NCI-H345 treated with DMSO at 0.1 percent for 48 hours (cell line): ENCODE measurements at regions not wholly inside any gene's neighbourhood (a gene's known extent, or its start where the extent isn't known, plus 50 kb on each side); places are given as distances from the start of the nearest gene placed in this dataset.

ENCODE experiments used
- DNase-seq: peaks from one replicate; lab custom pipeline; 2025; ENCODE audit not compliant: unreplicated experiment; lab: John Stamatoyannopoulos, UW

DNA sequence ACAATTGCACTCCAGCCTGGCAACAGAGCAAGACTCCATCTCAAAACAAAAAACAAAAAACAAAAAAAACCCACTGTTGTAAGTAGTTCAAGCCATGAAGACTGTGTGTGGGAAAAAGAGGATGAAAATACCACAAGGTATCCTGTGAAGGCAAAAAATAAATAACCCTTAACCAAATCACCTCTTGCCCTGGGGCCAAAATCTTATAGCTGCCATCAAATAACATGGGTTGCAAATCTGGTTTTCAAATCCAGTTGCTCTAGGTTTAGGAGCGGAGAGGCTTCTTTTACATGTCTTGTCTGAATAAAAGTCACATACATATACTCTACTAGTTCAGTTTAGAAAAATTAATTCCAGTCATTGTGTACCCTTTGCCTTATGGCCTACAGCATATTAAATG lies 87.0 kb upstream of the STT3B start:
- DNase-seq: no peak

DNA sequence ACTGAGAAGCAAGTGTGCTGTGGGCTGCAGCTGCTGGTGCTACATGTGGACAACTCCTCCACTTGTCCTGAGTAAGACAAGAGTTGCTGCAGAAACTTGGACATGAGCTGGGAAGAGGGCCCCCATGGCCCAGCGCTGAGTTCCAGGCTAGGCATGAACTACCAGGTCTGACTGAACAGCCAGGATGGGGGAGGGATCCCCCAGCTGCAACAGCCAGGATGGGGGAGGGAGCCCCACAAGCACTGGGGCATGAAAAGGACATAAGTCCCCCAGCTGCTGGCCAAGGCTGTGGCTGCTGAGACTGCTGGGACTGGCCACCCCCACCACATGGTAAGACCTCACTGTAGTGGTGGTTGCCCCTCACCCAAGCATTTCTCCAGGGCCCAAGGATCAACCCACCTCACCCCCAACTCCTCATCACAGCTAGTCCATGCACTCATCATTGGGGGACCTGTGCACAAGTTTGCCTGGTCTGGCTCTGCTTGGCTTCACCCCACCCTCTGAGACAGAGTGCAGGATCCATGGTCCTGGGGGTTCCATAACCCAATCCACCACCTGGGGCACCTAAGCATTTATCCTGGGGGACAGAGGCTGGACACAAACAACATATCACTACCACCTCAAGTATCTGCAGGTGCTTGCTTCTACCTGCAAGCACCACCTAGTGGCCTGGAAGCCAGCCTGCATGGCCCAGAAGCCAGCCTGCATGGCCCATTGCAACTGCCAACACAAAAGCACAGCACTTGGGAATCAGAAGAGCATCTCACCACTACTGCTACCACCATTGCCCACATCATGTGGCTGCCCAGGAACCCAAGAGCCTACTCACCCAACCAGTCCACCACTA lies 84.5 kb upstream of the STT3B start:
- DNase-seq: no peak

DNA sequence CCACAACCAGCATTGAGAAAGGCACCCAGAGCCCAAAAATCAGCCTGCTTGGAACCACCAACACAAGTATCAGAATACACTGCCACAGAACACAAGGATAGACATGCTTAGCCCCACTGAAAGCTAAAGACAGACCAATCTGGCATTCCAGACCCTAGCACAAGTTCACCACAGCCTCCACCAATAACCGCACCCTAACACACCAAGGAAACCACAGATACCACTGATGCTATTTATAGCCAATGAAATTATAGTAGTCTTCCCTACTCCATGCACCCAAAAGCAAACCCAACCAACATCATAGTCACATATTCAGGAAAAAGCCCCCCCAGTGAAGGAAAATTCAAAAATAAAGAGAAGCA lies 83.9 kb upstream of the STT3B start:
- DNase-seq: no peak

DNA sequence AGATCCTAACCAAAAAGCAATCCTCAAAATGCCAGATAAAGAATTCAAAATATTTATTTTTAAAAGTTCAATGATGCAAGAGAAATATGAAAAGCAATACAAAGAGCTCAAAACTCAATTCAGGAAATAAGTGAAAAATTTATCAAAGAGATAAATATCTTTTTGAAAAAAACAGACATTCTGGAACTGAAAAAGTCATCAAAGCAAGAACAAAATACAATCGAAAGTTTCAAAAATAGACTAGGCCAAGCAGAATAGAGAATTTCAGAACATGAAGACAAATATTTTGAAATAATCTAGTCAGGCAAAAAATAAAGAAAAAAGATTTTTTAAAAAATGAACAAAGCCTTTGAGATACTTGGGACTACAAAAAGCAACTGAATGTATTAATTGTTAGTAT lies 83.4 kb upstream of the STT3B start:
- DNase-seq: no peak

DNA sequence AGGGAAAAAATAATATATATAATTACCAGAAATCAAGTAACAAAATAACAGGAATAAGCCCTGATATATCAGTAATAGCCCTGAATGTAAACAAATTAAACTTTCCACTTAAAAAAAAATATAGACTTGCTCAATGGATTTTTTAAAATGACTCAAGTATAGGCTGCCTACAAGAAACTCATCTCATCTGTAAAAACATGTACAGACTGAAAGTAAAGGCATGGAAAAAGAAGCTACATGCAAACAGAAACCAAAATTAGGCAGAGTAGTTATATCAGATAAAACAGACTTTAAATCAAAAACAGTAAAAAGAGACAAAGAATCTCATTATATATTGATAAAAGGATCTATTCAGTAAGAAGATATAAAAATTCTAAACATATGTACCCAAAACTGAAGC lies 82.4 kb upstream of the STT3B start:
- no peak for DNase-seq

DNA sequence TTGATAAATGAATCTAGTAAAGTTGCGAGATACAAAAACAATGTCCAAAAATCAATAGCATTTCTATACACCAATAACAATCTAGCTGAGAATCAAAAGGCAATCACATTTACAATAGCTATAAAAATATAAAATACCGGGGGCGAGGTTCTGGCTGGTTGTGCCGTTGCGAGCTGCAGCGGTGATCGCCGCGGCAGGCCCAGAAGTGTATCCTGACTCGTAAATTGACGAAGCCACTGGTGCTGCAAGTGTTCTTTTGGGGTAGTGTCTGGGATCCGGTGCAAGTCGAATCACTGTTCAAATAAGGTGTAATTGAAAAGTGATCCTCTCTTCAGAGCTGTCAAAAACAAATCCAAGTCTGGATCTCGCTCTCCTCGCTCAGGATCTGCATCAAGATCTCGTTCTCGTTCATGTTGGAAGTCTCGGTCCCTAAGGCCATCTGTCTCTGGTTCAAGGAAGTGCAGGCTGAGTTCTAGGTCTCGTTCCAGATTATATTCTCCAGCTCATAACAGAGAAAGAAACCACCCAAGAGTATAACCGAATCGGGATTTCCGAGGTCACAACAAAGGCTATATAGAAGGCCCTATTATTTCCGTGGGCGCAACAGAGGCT lies 80.1 kb upstream of the STT3B start:
- DNase-seq: no peak

DNA sequence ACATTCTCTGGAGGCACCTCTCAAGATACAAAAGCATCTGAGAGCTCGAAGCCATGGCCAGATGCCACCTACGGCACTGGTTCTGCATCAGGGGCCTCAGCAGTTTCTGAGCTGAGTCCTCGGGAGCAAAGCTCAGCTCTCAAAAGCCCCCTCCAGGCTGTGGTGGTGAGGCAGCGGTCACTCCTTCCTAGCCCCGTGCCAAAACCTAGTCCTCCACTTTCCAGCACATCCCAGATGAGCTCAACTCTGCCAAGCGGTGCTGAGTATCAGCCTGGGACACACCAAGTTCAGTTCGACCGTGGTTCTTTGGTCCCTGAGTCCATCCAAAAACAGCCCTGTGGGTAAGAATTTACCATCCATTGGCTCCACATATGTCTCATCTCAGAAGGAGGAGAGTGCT lies 79.3 kb upstream of the STT3B start:
- DNase-seq: no peak

DNA sequence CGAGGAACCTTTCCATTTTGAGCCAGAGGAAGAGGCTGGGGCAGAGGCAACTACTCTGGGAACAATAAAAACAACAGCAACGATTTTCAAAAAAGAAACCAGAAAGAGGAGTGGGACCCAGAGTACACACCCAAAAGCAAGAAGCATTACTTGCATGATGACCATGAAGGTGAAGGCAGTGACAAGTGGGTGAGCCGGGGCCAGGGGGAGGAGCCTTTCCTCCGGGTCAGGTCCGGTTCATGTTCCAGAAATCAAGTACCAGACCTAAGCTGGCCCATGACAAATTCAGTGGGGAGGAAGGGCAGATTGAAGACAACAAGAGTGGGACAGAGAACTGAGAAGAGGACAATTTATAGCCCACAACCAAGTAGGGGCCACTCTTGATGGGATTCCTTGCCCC lies 77.2 kb upstream of the STT3B start:
- no peak for DNase-seq

DNA sequence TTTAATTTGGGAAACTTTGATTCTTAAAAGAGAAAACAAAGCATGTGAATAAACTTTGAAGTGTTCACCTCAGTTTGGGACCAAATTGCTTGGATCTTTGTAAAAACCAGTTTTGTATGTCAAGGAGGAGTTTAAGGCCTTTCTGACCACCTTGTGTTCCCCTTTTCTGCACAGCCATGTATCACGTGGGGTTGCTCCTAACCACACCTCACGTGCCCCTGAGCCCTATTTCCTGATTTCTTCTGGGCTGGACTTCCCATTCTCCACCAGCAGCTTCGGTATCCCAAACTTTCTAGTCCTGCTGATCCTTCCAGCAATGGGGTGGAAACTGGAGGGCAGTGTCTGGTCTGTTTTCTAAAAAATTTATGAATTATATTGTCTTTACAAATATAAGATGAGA lies 76.4 kb upstream of the STT3B start:
- DNase-seq: no peak

DNA sequence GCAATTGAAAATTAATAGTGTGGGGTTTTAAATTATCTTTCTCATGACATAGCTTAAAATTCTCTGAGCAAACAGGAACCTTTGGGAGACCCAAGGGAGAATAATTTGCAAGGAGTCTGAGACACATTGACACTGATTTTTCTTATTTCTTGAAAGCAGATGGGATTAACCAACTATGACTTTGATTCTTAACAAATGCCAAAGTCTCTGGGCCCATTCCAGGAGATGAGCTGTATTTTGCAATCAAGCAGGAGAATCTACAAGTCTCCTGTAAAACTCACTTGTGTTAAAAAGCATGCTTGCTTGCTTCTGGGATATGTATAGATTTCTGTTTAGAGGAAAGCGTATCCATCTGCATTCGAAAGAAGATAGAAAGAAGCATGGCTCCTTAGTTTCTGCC lies 71.3 kb upstream of the STT3B start:
- DNase-seq: no peak

DNA sequence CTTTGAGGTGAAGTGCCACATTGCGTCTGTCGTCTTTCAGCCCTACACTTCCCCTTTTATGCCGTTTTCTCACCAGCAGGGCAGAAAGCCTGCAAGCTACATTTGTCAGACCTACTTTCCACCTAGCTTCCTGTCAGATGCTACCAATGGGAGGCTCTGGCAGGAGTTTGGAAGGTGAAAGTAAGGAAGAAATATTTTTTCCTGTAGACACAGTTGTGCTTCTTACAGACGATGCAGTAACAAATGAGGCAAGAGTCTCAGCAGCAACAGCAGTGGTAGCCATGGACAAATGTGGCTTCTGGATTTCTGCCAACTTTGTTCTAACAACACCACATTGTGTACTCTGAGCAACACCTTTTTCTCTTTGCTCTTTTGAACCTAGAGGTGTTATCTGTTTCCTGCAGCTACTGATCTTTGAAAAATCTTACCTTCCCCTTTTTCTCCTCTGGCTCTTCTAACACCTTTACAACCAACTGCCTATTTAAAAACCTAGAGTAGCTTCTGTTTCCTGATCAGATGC lies 70.6 kb upstream of the STT3B start:
- peak; percentile 0 for DNase-seq

DNA sequence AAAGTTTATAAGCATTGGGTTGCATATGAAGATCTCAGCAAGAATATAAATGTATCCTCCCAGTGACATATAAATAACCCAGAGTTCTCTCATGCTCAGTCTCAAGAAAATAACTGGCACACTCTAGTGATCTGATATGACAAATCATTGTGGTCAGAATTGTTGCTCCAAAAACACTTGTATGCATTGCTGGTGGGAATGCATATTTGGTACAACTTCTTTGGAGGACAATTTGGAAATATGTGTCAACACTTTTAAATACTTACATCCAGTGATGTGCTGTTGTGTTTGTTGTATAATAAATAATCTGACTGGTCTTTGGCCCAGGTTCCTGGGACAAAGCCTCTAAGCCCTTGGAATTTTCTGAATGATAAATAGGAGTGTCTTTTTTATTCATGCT lies 66.7 kb upstream of the STT3B start:
- no peak for DNase-seq

DNA sequence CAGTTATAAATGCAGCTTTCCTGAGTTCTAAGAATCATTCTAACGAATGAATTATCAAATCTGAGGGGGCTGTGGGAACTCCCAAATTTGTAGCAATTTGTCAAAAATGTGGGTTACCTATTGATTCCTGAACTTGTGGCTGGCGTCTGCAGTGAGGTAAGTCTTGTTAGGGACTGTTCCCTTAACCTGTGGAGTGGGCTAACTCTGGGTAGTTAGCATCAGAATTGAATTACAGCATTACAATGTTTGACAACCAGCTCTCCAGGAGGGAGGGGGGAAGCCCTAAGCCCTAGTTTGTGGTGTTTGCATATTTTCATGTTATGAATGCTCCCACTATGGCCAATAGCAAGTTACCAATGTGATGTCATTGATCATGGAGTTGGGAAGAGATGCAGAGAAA lies 65.9 kb upstream of the STT3B start:
- no peak for DNase-seq

DNA sequence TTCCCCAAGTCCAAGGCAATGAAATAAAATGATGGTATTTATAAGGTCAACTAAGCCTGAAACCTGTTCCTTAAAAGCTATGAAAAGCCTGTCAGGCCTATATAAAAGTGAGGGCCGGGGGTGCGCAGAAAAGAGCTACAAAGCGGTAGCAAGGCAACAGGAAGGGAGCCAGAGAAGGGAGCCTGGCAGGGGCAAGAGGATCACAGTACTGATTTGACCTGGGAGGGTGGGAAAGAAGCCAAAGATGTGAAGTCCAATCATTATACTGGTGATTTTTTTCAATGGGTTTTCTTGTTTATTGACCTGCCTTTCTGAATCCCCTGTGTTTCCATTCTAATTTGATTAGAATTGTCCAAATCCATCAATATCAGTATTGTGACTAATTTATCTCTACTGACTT lies 64.3 kb upstream of the STT3B start:
- no peak for DNase-seq

DNA sequence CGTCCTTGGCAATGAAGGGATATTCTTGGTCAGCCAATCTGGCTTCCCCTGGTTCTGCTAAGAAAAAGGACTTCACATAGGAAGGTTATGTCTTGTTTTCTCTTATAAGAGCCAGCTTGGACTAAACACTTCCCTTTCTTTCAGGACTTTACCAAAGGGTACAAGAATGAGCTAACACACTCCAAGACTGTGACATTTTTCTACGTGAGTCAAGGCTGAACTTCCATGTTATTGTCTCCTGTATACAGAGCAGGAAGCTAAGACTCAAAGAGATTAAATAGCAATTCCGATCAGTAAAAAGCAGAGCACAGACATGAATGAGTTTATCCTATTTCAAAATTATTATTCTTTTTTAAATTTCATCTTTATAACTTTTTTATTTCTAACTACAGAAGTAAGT lies 63.3 kb upstream of the STT3B start:
- DNase-seq: no peak

DNA sequence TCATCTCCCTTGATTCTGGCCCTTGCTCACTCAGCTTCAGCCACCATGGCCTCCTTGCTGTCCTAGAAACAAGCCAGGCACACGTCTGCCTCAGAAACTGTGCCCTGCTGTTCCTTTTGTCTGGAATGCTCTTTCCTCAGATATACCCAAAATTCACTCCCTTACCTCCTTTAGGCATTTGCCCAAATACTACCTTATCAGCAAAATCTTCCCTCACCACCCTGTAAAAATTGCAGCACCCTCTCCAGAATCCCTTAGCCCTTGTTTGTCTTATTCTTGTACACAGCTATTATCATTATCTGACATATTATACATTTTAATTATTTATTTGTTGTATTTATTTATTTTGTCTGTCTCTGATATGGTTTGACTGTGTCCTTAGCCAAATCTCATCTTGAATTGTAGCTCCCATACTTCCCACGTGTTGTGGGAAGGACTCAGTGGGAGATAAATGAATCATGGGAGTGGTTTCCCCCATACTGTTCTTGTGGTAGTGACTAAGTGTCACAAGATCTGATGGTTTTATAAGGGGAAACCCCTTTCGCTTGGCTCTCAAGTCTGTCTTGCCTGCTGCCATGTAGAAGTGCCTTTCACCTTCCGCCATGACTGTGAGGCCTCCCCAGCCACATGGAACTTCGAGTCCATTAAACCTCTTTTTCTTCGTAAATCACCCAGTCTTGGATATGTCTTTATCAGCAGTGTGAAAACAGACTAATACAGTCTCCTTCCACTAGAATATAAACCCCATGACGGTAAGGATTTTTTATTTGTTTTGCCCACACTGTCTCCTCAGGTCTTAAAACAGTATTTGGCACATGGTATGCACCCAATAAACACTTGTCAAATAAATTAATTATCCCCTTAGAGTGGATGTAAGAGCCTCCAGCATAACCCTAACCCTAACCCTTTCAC lies 60.0 kb upstream of the STT3B start:
- DNase-seq: no peak

DNA sequence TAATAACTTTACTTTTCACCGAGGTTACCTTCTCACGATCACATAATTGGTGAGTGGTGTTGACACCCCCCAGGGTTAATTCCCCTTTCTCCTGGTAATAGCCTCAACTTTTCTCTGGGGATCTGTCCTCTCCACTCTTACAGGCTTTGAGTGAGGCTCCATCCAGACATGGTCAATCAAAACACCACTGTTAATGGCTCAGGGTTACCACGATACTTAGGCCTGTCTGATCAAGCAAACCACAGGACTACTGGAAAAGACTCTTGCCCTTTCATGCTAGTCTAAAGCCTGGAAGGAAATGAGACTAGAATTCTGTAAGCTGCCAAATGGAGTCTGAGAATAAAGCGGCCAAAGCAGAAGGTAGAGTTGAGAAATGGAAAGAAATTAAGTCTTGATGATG lies 56.5 kb upstream of the STT3B start:
- no peak for DNase-seq

DNA sequence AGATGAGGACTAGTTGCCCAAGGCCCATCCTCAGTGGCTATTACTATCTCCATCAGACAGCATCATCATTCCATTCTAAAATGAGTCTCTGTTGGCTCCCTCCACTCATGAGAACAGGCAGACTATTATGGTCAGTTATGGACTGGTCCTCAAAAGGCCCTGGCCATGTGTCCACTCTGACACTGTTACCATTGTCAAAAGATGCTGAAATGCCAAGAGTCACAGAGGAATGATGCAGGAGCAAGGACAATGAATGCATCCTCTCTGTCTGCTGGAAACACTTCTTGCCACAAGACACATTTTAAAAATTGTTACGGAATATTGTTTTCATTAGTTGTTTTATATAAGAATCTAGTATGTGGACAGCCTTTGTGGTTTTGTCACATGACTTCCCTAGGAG lies 53.3 kb upstream of the STT3B start:
- DNase-seq: no peak

DNA sequence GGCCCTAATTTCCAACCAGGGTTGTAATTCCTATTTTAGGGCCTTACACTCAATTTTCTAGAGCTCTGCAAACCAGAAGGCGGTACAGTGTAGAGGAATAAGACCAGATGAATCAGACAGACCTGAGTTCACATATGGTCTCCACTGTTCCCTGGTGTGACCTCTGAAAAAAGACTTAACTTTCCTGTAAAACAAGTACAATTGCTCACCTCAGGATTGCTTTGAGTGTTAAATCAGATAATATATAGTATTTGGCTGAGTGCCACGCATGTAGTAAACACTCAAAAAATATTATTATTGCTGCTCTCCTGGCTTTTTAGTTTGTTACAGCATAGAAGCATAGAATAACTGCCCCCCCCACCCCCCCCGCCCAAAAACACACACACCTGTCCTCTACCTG lies 51.0 kb upstream of the STT3B start:
- no peak for DNase-seq

DNA sequence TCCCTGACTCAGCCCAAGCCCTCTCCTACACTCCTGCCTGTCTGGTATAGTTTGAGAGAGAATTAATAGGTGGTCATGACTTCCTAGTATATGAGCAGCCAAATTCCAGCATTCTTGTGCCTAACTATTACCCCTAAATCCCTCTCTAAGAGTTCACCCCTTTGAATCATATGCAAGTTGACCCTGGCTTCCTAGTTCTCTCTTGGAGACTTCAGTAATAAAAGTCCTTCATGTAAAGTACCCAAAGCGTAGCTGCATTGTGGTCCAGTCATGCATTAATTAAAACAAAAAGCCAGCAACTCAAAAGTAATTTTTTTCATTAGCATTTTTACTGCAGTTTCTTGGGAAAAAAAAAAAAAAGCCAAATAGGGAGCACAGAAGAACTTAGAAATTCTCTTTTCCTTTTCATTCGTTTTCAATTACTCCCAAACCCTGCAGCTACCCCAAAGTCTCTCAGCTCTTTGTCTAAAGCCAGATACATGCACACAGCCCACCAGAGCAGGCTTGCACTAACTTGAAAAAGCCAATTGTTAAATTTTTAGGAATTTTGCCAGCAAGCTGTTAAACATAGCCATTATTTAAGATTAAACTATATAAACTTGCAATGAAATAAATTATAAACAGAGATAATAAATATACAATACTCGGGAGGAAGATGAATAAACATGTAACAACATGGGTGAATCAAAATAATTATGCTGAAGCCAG lies 50.1 kb upstream of the STT3B start:
- DNase-seq: no peak
